HEK293 (cell line): ENCODE measurements at regions not wholly inside any gene's neighbourhood (a gene's known extent, or its start where the extent isn't known, plus 50 kb on each side); places are given as distances from the start of the nearest gene placed in this dataset.

ENCODE experiments used
- CTCF ChIA-PET: fragments of 350-600 bp; formaldehyde crosslinking; extraction: SDS; loops from one replicate; lab custom pipeline; 2021; ENCODE audit warnings: antibody characterized with exemption; lab: Yijun Ruan, JAX
- POLR2A ChIA-PET: fragments of 300-600 bp; formaldehyde crosslinking; extraction: SDS; loops from one replicate; lab custom pipeline; 2020; ENCODE audit warnings: antibody characterized with exemption, inconsistent platforms; lab: Yijun Ruan, JAX
- H3K27ac ChIP-seq: fragments of 200-500 bp; sonication (Bioruptor generic); 2 replicates; pipeline ENCODE4 v1.5.1; 2014; ENCODE audit warnings: low read depth, low read length, control low read depth, inconsistent platforms; ENCODE audit errors: extremely low read depth
- H3K36me3 ChIP-seq, 2 experiments: fragments of 200-500 bp in 1 of 2; sonication (Bioruptor generic) in 1 of 2; 1 replicate in 1 of 2; 2 replicates in 1 of 2; pipeline ENCODE4 v1.5.1; 2014 to 2017; ENCODE audit warnings: inconsistent platforms in 2 of 2, low read length in 2 of 2; ENCODE audit not compliant: control insufficient read depth in 2 of 2, insufficient read depth in 1 of 2
- H3K4me1 ChIP-seq: fragments of 200-500 bp; sonication (Bioruptor generic); 2 replicates; pipeline ENCODE4 v1.5.1; 2014; ENCODE audit warnings: mild to moderate bottlenecking, low read length, inconsistent platforms; ENCODE audit not compliant: control insufficient read depth, insufficient read depth
- H3K4me3 ChIP-seq: 2 replicates; pipeline ENCODE4 v1.5.1; 2011; ENCODE audit warnings: low read depth, mild to moderate bottlenecking, control low read depth, low read length, moderate library complexity
- H3K9me3 ChIP-seq: fragments of 200-500 bp; sonication (Bioruptor generic); 2 replicates; pipeline ENCODE4 v1.5.1; 2014; ENCODE audit warnings: low read depth, low read length, inconsistent platforms; ENCODE audit not compliant: control insufficient read depth, insufficient read depth
- OVOL3 ChIP-seq: fragments of 450-650 bp; formaldehyde crosslinking; IDR thresholded peaks from 2 replicates; pipeline ENCODE4 v1.5.1; 2016; ENCODE audit warnings: missing biosample characterization, missing genetic modification characterization
- SCRT1 ChIP-seq: fragments of 450-650 bp; formaldehyde crosslinking; IDR thresholded peaks from 2 replicates; pipeline ENCODE4 v1.5.1; 2016; ENCODE audit warnings: missing biosample characterization, missing genetic modification characterization, borderline replicate concordance
- SP7 ChIP-seq: fragments of 450-650 bp; formaldehyde crosslinking; IDR thresholded peaks from 2 replicates; pipeline ENCODE4 v1.5.1; 2016; ENCODE audit warnings: missing biosample characterization, missing genetic modification characterization
- ZBTB44 ChIP-seq: fragments of 450-650 bp; IDR thresholded peaks from 2 replicates; pipeline ENCODE4 v1.5.1; 2018; ENCODE audit warnings: missing biosample characterization, mild to moderate bottlenecking, missing genetic modification characterization
- ZNF530 ChIP-seq: fragments of 450-650 bp; formaldehyde crosslinking; IDR thresholded peaks from 2 replicates; pipeline ENCODE4 v1.5.1; 2016; ENCODE audit warnings: low read depth, missing biosample characterization, missing genetic modification characterization
- ZNF548 ChIP-seq: fragments of 450-650 bp; formaldehyde crosslinking; IDR thresholded peaks from 2 replicates; pipeline ENCODE4 v1.5.1; 2016; ENCODE audit warnings: missing biosample characterization, missing genetic modification characterization
- ZNF571 ChIP-seq: fragments of 450-650 bp; formaldehyde crosslinking; IDR thresholded peaks from 2 replicates; pipeline ENCODE4 v1.5.0; 2017; ENCODE audit warnings: missing biosample characterization, missing genetic modification characterization
- ZNF621 ChIP-seq: fragments of 450-650 bp; formaldehyde crosslinking; IDR thresholded peaks from 2 replicates; pipeline ENCODE4 v1.5.1; 2017; ENCODE audit warnings: missing biosample characterization, missing genetic modification characterization
- TF ChIP-seq, protein P1 (sequence below): fragments of 450-650 bp; formaldehyde crosslinking; IDR thresholded peaks from 2 replicates; pipeline ENCODE4 v1.5.1; 2016; ENCODE audit warnings: missing biosample characterization, missing genetic modification characterization, low read depth

DNA sequence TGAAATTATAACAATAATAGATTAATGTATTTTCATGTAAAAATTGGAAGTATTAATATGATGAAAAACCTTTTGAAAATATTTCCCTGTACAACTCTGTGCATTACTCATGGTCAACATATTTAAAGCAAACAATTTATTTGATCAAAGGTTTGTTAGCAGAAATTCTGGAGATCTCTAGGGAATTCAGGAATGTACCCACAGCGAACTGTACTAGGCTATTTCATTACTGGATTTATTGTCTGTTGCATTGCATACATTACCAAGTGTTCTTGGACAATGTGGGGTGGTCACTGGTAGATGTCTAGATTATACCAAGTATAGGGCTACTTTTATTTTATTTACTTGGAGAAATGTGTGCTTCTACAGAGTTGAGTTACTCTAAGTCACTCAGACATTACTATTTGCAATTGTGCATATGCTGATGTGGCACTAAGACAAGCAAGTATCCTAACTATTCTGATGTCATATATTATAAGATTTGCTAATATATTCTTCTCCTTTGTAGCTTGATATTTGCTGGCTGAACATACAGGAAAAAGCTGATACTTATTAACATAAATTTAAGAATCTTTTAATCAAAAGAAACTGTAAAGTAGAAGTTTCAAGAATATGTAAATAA is 323.3 kb downstream of the CCER1 start:
- no peaks in the 10 kb centered on the region for H3K9me3 ChIP-seq
- ChIA-PET POLR2A (no interaction called here), CTCF (no interaction called here)
- no peak for TF ChIP-seq SP7
- no peak for TF ChIP-seq ZBTB44 (tag by site-specific recombination)
- no peaks in the 10 kb centered on the region for H3K4me1 ChIP-seq
- H3K36me3 ChIP-seq, result no peaks in the 10 kb centered on the region
- H3K27ac ChIP-seq, result no peak overlapping the region
- H3K4me3 ChIP-seq, result no peak overlapping the region

- ChIA-PET CTCF (no interaction called here), POLR2A (no interaction called here)
- Histone ChIP-seq H3K4me1 (no peaks in the 10 kb centered on the region), H3K9me3 (no peaks in the 10 kb centered on the region), H3K36me3 (no peaks in the 10 kb centered on the region), H3K27ac (no peak overlapping the region), H3K4me3 (no peak overlapping the region)
- TF ChIP-seq ZNF530 (tag by site-specific recombination), result no peak
- no peak for TF ChIP-seq SCRT1
These were observed 325.0 kb downstream of the CCER1 start for GRCh38 chr12:90630006-90630405.

DNA sequence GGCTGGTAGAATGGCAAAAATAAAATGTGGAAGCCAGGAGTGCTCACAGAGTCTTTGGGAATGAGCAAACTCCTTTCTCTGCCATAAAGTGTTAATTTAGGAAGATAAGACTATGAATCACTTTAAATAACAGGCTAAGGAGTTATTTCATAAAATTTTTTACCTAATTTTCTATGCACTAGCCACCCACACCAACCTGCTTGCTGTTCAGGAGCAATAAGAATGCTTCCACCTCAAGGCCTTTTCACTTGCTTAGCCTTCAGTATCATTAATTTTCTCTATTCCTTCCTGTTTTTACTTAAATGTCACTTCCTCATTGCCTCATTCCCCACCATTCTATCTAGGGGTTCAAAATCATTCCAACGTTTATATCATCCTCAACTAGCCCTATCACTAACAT is 326.8 kb downstream of the CCER1 start:
- no peaks in the 10 kb centered on the region for H3K9me3 ChIP-seq
- CTCF ChIA-PET, result interaction anchor here (0.6 to 1.0 kb wide), 2 partner anchors 312 to 523 kb away, joined by 3 read pairs; no protein-coding TSS in a partner anchor
- no peak overlapping the region for H3K27ac ChIP-seq
- TF ChIP-seq, protein P1, sequence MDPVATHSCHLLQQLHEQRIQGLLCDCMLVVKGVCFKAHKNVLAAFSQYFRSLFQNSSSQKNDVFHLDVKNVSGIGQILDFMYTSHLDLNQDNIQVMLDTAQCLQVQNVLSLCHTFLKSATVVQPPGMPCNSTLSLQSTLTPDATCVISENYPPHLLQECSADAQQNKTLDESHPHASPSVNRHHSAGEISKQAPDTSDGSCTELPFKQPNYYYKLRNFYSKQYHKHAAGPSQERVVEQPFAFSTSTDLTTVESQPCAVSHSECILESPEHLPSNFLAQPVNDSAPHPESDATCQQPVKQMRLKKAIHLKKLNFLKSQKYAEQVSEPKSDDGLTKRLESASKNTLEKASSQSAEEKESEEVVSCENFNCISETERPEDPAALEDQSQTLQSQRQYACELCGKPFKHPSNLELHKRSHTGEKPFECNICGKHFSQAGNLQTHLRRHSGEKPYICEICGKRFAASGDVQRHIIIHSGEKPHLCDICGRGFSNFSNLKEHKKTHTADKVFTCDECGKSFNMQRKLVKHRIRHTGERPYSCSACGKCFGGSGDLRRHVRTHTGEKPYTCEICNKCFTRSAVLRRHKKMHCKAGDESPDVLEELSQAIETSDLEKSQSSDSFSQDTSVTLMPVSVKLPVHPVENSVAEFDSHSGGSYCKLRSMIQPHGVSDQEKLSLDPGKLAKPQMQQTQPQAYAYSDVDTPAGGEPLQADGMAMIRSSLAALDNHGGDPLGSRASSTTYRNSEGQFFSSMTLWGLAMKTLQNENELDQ (tag by site-specific recombination), result no peak
- H3K4me1 ChIP-seq, result no peaks in the 10 kb centered on the region
- no peaks in the 10 kb centered on the region for H3K36me3 ChIP-seq
- POLR2A ChIA-PET, result no interaction called here
- H3K4me3 ChIP-seq, result no peak overlapping the region

DNA sequence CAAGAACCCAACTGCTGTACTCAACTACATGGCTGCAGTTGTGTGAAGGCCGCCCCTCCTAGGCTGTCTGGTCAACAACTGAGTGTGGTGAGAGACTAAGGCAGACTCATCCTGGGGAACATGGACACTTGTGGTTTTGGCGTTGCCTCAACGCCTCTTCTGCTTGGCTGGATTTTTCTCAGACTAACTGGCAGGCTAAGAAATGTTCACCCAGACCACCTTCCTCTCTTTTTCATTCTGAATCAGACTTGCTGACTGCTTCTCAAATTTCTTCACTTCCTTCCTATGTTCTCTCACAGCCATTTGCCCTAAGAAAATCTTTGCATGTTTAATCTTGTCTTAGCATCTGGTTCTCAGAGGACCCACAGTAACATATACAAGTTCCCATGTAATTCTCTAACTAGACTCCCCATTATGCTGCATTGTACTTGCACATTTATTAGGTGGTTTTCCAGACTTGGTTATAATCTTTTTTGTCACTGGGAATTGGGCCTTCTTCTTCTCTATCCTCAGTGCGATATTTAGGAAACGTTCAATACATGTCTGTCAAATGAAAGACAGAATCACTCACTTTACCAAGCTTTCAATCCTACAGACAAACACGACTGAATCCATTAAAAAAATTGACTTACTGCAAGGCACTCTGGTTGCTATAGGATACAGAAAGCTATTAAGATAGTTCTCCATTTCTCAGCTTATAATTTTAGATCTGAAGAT is 327.6 kb downstream of the CCER1 start:
- no peaks in the 10 kb centered on the region for H3K9me3 ChIP-seq
- no peak for TF ChIP-seq OVOL3 (tag by site-specific recombination)
- no peak for TF ChIP-seq ZNF548 (tag by site-specific recombination)
- TF ChIP-seq, protein P1 (tag by site-specific recombination), result no peak
- TF ChIP-seq ZNF621 (tag by site-specific recombination), result no peak
- TF ChIP-seq ZNF571, result no peak
- TF ChIP-seq, all 188 proteins: peak for 0
- no peak overlapping the region for H3K27ac ChIP-seq
- no peaks in the 10 kb centered on the region for H3K36me3 ChIP-seq
- no peaks in the 10 kb centered on the region for H3K4me1 ChIP-seq
- ChIA-PET CTCF (interaction anchor here (0.6 to 1.0 kb wide), 2 partner anchors 313 to 522 kb away, joined by 3 read pairs; no protein-coding TSS in a partner anchor), POLR2A (no interaction called here)
- no peak overlapping the region for H3K4me3 ChIP-seq
